HEK293T (cell line): ENCODE measurements at regions not wholly inside any gene's neighbourhood (a gene's known extent, or its start where the extent isn't known, plus 50 kb on each side); places are given as distances from the start of the nearest gene placed in this dataset.

Experiments used
- CTCF ChIA-PET: fragments of 350-600 bp; formaldehyde crosslinking; extraction: SDS; loops from one replicate; lab custom pipeline; 2021; ENCODE audit warnings: antibody characterized with exemption, inconsistent platforms; lab: Yijun Ruan, JAX
- POLR2A ChIA-PET: fragments of 350-600 bp; formaldehyde crosslinking; extraction: SDS; loops from one replicate; lab custom pipeline; 2020; ENCODE audit warnings: antibody characterized with exemption, inconsistent platforms; lab: Yijun Ruan, JAX
- DNase-seq: peaks from one replicate; pipeline ENCODE4 v3.0.0; 2012; ENCODE audit warnings: mixed read lengths; ENCODE audit errors: extremely low spot score
- ARNT ChIP-seq: fragments of 450-650 bp; IDR thresholded peaks from 2 replicates; pipeline ENCODE4 v1.6.1; 2017; ENCODE audit warnings: mild to moderate bottlenecking
- BHLHE40 ChIP-seq: fragments of 450-650 bp; IDR thresholded peaks from 2 replicates; pipeline ENCODE4 v1.6.1; 2016; ENCODE audit warnings: mild to moderate bottlenecking, moderate library complexity, borderline replicate concordance
- CTBP1 ChIP-seq: fragments of 450-650 bp; IDR thresholded peaks from 2 replicates; pipeline ENCODE4 v1.6.1; 2016; ENCODE audit warnings: borderline replicate concordance
- ELF4 ChIP-seq: fragments of 450-650 bp; IDR thresholded peaks from 2 replicates; pipeline ENCODE4 v1.6.1; 2017; ENCODE audit warnings: antibody characterized with exemption
- FOXA1 ChIP-seq: fragments of 450-650 bp; IDR thresholded peaks from 2 replicates; pipeline ENCODE4 v1.6.1; 2016; ENCODE audit warnings: mild to moderate bottlenecking
- FOXK2 ChIP-seq: fragments of 450-650 bp; IDR thresholded peaks from 2 replicates; pipeline ENCODE4 v1.6.1; 2016; ENCODE audit warnings: mild to moderate bottlenecking
- FOXM1 ChIP-seq: fragments of 450-650 bp; IDR thresholded peaks from 2 replicates; pipeline ENCODE4 v1.6.1; 2017; ENCODE audit warnings: mild to moderate bottlenecking, borderline replicate concordance
- HDGF ChIP-seq: fragments of 450-650 bp; IDR thresholded peaks from 2 replicates; pipeline ENCODE4 v1.6.1; 2017; ENCODE audit warnings: antibody characterized with exemption, borderline replicate concordance
- L3MBTL2 ChIP-seq: fragments of 450-650 bp; conservative IDR thresholded peaks from 2 replicates; pipeline ENCODE4 v1.6.1; 2016; ENCODE audit warnings: mild to moderate bottlenecking
- LEF1 ChIP-seq: fragments of 450-650 bp; IDR thresholded peaks from 2 replicates; pipeline ENCODE4 v1.6.1; 2017; ENCODE audit warnings: mild to moderate bottlenecking, borderline replicate concordance
- NFRKB ChIP-seq: fragments of 450-650 bp; IDR thresholded peaks from 2 replicates; pipeline ENCODE4 v1.6.1; 2016; ENCODE audit warnings: mild to moderate bottlenecking, moderate library complexity
- PKNOX1 ChIP-seq: fragments of 450-650 bp; IDR thresholded peaks from 2 replicates; pipeline ENCODE4 v1.6.1; 2016
- SP1 ChIP-seq: fragments of 450-650 bp; IDR thresholded peaks from 2 replicates; pipeline ENCODE4 v1.6.1; 2017
- SUZ12 ChIP-seq: fragments of 450-650 bp; IDR thresholded peaks from 2 replicates; pipeline ENCODE4 v1.6.1; 2016; ENCODE audit warnings: mild to moderate bottlenecking
- TARDBP ChIP-seq: fragments of 450-650 bp; IDR thresholded peaks from 2 replicates; pipeline ENCODE4 v1.6.1; 2016
- ZNF384 ChIP-seq: fragments of 450-650 bp; IDR thresholded peaks from 2 replicates; pipeline ENCODE4 v1.6.1; 2016

GRCh38 chr1:87869567-87869966, 540.9 kb downstream of the LMO4 start:
- TF ChIP-seq CTBP1 (no peak), L3MBTL2 (no peak), LEF1 (no peak), BHLHE40 (no peak), FOXA1 (no peak), ARNT (no peak), FOXM1 (no peak), PKNOX1 (no peak), ZNF384 (no peak), HDGF (no peak), SUZ12 (no peak), FOXK2 (no peak)
- DNase-seq, result no peak
- POLR2A ChIA-PET, result no interaction called here
- CTCF ChIA-PET, result no interaction called here

- DNase-seq, result no peak
- no peak for TF ChIP-seq ELF4
- no peak for TF ChIP-seq FOXM1
- no peak for TF ChIP-seq BHLHE40
- no peak for TF ChIP-seq NFRKB
- TF ChIP-seq L3MBTL2, result no peak
- no peak for TF ChIP-seq SP1
- no peak for TF ChIP-seq ARNT
- no peak for TF ChIP-seq ZNF384
- TF ChIP-seq FOXK2, result no peak
- TF ChIP-seq LEF1, result no peak
- no peak for TF ChIP-seq TARDBP
- no peak for TF ChIP-seq SUZ12
- POLR2A ChIA-PET, result no interaction called here
- CTCF ChIA-PET, result no interaction called here
These were observed 543.5 kb downstream of the LMO4 start for GRCh38 chr1:87872189-87872588.

- ChIA-PET CTCF (no interaction called here), POLR2A (no interaction called here)
- no peak for TF ChIP-seq LEF1
- no peak for TF ChIP-seq SP1
- TF ChIP-seq FOXK2, result no peak
- TF ChIP-seq FOXA1, result no peak
- no peak for TF ChIP-seq FOXM1
- TF ChIP-seq ZNF384, result no peak
- TF ChIP-seq TARDBP, result no peak
- no peak for TF ChIP-seq HDGF
- TF ChIP-seq L3MBTL2, result no peak
- TF ChIP-seq ARNT, result no peak
- TF ChIP-seq ELF4, result no peak
- no peak for TF ChIP-seq BHLHE40
- TF ChIP-seq CTBP1, result no peak
- no peak for DNase-seq
These were observed 544.0 kb downstream of the LMO4 start for GRCh38 chr1:87872692-87873091.

- no peak for TF ChIP-seq PKNOX1
- TF ChIP-seq L3MBTL2, result no peak
- no peak for TF ChIP-seq SP1
- no peak for TF ChIP-seq HDGF
- TF ChIP-seq FOXA1, result no peak
- no peak for TF ChIP-seq LEF1
- TF ChIP-seq ELF4, result no peak
- TF ChIP-seq FOXM1, result no peak
- TF ChIP-seq CTBP1, result no peak
- no peak for TF ChIP-seq BHLHE40
- TF ChIP-seq NFRKB, result no peak
- no peak for TF ChIP-seq ZNF384
- TF ChIP-seq TARDBP, result no peak
- no peak for TF ChIP-seq SUZ12
- no peak for TF ChIP-seq FOXK2
- CTCF ChIA-PET, result no interaction called here
- no peak for DNase-seq
- POLR2A ChIA-PET, result no interaction called here
These were observed 550.2 kb downstream of the LMO4 start for GRCh38 chr1:87878873-87879272.

GRCh38 chr1:87880098-87880760, 551.5 kb downstream of the LMO4 start:
- TF ChIP-seq FOXK2, result no peak
- no peak for TF ChIP-seq FOXM1
- no peak for TF ChIP-seq PKNOX1
- TF ChIP-seq CTBP1, result no peak
- TF ChIP-seq SUZ12, result no peak
- no peak for TF ChIP-seq L3MBTL2
- TF ChIP-seq NFRKB, result no peak
- CTCF ChIA-PET, result no interaction called here
- POLR2A ChIA-PET, result no interaction called here
- DNase-seq, result no peak

- no peak for DNase-seq
- ChIA-PET POLR2A (no interaction called here), CTCF (no interaction called here)
- TF ChIP-seq BHLHE40, result no peak
- no peak for TF ChIP-seq LEF1
- no peak for TF ChIP-seq HDGF
- TF ChIP-seq FOXA1, result no peak
- TF ChIP-seq NFRKB, result no peak
- TF ChIP-seq PKNOX1, result no peak
- TF ChIP-seq SUZ12, result no peak
- TF ChIP-seq L3MBTL2, result no peak
- no peak for TF ChIP-seq ARNT
- TF ChIP-seq FOXM1, result no peak
These were observed 552.1 kb downstream of the LMO4 start for GRCh38 chr1:87880764-87881163.
